GM19351 (cell line): ENCODE measurements at regions not wholly inside any gene's neighbourhood (a gene's known extent, or its start where the extent isn't known, plus 50 kb on each side); places are given as distances from the start of the nearest gene placed in this dataset.

ENCODE experiments used
- ATAC-seq: cut with Tn5 transposase; IDR thresholded peaks from one replicate; pipeline ENCODE4 v1.9.1; 2021; ENCODE audit warnings: mild to moderate bottlenecking, moderate library complexity; ENCODE audit not compliant: unreplicated experiment

DNA sequence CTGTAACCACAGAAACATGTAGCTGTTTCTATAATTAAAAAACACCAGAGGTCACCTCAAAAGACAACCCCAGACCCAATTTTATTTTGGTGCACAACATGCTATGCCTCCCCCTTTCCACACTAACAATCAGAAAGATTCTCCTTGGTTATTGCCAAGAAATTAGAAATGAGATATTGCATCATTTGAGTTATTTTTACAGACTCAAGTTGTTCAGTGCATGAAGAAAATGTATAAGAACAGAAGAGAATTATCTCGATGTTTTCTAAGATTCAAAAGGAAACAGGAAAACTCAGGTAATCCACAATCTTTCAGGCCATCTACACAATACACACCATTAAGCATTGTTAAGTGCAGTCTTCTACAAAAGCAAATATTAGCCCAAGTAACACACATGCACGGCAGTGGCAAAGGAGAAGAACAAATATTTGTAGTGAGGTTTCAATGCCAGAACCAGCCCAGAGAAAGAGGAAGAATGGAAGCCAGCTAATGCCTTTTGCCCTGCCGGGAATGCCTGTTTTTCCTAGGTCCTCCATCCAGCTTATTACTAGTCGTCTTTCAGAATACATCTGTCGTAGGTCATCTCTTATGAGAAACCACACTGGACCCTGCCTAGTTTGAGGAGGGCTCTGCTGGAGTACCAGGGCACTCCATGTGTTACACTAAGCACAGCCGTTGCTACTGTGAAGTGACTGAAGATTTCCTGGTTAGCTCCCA, 67.6 kb upstream of the C1GALT1 start:
- no peak for ATAC-seq

GRCh38 chr7:7117935-7118586, 64.3 kb upstream of the C1GALT1 start:
- no peak for ATAC-seq

GRCh38 chr7:7118822-7119221, 63.5 kb upstream of the C1GALT1 start:
- ATAC-seq: no peak

GRCh38 chr7:7119729-7120128, 62.6 kb upstream of the C1GALT1 start:
- no peak for ATAC-seq

GRCh38 chr7:7122033-7122478, 60.3 kb upstream of the C1GALT1 start:
- no peak for ATAC-seq

- ATAC-seq: no peak
Observed at GRCh38 chr7:7122701-7123281, 59.6 kb upstream of the C1GALT1 start.

DNA sequence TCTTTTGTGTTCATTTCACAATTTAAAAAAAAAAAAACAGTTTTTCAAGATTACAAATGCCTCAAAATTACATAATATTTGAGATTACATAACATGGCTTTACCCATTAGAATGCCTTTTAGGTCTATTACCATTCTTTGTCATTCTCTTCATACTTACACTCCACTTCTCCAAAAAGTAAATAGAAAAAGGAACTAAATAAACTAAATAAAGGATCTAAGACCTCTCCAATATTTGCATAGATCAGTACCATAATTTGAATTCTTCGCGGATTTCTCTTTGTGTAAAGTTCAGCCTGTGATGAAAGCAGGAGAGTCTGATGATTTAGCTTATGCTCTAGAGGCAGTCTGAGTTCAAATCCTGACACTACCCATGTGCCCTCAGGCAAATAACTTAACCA, 56.4 kb upstream of the C1GALT1 start:
- no peak for ATAC-seq

DNA sequence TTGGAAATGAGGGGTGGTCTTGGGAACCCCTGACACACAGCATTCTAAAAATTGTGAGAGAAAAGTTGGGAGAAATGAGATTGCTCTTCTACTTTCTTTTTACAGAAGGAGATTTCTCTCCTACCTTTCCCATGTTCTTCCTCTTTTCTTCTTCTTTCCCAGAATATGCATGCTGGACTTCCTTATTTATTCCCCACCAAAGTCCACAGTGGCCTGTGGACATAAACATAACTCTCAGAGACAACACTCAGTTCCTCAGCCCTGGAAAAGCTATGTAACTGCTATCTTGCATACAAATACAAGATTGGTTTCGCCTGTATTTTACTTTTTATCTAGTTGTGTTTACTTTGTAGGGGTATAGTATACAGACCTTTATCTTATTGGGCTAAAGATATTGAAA, 54.6 kb upstream of the C1GALT1 start:
- ATAC-seq: no peak

DNA sequence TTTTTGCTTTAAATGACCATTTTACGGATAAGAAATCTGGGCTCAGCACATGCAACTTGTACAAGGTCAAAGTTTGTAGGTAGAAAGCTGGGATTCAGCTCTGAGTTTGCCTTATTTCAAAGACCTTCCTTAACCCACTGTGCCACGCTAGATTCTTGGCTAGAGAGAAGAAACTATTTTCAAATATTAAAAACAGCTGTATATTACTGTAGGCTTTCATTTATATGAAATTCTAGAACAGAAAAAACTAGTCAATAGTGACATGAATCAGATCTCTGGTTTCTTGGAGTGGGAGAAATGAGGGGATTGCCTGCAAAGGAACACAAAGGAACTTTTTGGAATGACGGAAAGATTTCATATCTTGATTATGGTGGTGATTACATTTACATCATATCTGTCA, 53.0 kb upstream of the C1GALT1 start:
- ATAC-seq: no peak

DNA sequence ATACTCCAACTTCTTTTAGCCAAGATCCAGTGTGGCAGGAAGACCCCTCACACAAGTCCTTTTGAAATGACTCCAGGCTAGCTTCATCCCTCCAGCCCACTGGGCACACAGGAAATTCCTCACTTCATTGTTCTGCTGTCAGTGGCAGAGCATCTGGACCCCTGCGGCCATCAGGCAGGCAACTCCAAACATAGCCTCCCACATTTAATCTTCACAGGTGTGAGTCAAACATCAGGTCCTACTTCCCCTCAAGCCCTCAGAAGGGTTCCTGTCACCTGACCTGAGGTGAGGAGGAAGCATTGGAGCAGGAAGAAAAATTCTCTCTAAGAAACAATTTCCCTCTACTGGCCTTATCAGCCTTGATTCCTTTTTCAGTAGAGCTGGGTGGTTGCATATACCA, 51.1 kb upstream of the C1GALT1 start:
- no peak for ATAC-seq
